PC-3 (cell line): ENCODE measurements at regions not wholly inside any gene's neighbourhood (a gene's known extent, or its start where the extent isn't known, plus 50 kb on each side); places are given as distances from the start of the nearest gene placed in this dataset.

Experiments used
- CTCF ChIP-seq: fragments of 300-600 bp; sonication (generic); conservative IDR thresholded peaks from 2 replicates; pipeline ENCODE4 v1.5.1; 2017; ENCODE audit warnings: antibody characterized with exemption, low read depth, mild to moderate bottlenecking, low read length
- EZH2phosphoT487 ChIP-seq: fragments of 300-600 bp; sonication (generic); IDR thresholded peaks from 2 replicates; pipeline ENCODE4 v1.6.1; 2018; ENCODE audit warnings: mild to moderate bottlenecking, antibody characterized with exemption, low read length, borderline replicate concordance

- TF ChIP-seq CTCF (no peak), EZH2phosphoT487 (no peak)
Measured at GRCh38 chr2:58918141-58918540, 677.0 kb upstream of the FANCL start.
